Sigmoid colon (tissue), 4 donors: ENCODE measurements at regions not wholly inside any gene's neighbourhood (a gene's known extent, or its start where the extent isn't known, plus 50 kb on each side); places are given as distances from the start of the nearest gene placed in this dataset.

Experiments used
- POLR2A ChIP-seq, 2 donors: fragments of 450-650 bp; IDR thresholded peaks; one replicate each; pipeline ENCODE4 v1.6.1; 2016; ENCODE audit warnings: antibody characterized with exemption in 2 of 2, mild to moderate bottlenecking in 2 of 2, moderate library complexity in 2 of 2
- POLR2AphosphoS5 ChIP-seq, 4 donors: sonication (generic); formaldehyde crosslinking; IDR thresholded peaks; one replicate each; pipeline ENCODE4 v1.6.1; 2017; ENCODE audit warnings: antibody characterized with exemption in 4 of 4
- TF ChIP-seq, protein P1 (sequence below), 4 experiments: fragments of 450-650 bp in 3 of 4; fragments of 200-600 bp in 1 of 4; IDR thresholded peaks; one replicate each; pipeline ENCODE4 v1.5.1; 2016 to 2019; ENCODE audit warnings: antibody characterized with exemption in 4 of 4, mild to moderate bottlenecking in 3 of 4, moderate library complexity in 2 of 4

- TF ChIP-seq POLR2A (IDR thresholded peaks at IDR 0.05) = no peak
- TF ChIP-seq, protein P1, sequence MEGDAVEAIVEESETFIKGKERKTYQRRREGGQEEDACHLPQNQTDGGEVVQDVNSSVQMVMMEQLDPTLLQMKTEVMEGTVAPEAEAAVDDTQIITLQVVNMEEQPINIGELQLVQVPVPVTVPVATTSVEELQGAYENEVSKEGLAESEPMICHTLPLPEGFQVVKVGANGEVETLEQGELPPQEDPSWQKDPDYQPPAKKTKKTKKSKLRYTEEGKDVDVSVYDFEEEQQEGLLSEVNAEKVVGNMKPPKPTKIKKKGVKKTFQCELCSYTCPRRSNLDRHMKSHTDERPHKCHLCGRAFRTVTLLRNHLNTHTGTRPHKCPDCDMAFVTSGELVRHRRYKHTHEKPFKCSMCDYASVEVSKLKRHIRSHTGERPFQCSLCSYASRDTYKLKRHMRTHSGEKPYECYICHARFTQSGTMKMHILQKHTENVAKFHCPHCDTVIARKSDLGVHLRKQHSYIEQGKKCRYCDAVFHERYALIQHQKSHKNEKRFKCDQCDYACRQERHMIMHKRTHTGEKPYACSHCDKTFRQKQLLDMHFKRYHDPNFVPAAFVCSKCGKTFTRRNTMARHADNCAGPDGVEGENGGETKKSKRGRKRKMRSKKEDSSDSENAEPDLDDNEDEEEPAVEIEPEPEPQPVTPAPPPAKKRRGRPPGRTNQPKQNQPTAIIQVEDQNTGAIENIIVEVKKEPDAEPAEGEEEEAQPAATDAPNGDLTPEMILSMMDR (IDR thresholded peaks at IDR 0.05) = no peak
- no peak for TF ChIP-seq POLR2AphosphoS5 (IDR thresholded peaks at IDR 0.05)
Measured at GRCh38 chr11:92869716-92870115, 99.7 kb upstream of the MTNR1B start.
